Heart right ventricle (tissue), 16 donors: ENCODE measurements at regions not wholly inside any gene's neighbourhood (a gene's known extent, or its start where the extent isn't known, plus 50 kb on each side); places are given as distances from the start of the nearest gene placed in this dataset.

Experiments used
- ATAC-seq, 8 donors: fragments of 200-7000 bp; cut with Tn5 transposase; one replicate each; pipeline ENCODE4 v1.9.1; 2020; ENCODE audit warnings: mild to moderate bottlenecking in 8 of 8, moderate library complexity in 8 of 8, moderate number of reproducible peaks in 1 of 8
- DNase-seq, 2 donors: peaks; one replicate each; pipeline ENCODE4 v3.0.0-alpha.2; 2020
- H3K27ac ChIP-seq, 10 donors: fragments of 200-600 bp; sonication (generic) in 2 of 10; one replicate each; pipeline versions ENCODE4 v1.5.0 to v1.8.0; 2020 to 2022; ENCODE audit warnings: mild to moderate bottlenecking in 3 of 10
- H3K27me3 ChIP-seq, 7 donors: fragments of 200-600 bp; one replicate each; pipeline ENCODE4 v1.8.0; 2021 to 2022; ENCODE audit warnings: mild to moderate bottlenecking in 2 of 7
- H3K36me3 ChIP-seq, 9 donors: fragments of 200-600 bp; sonication (generic) in 1 of 9; one replicate each; pipeline versions ENCODE4 v1.5.0 to v1.8.0; 2020 to 2022; ENCODE audit warnings: mild to moderate bottlenecking in 2 of 9
- H3K4me1 ChIP-seq, 9 donors: fragments of 200-600 bp; sonication (generic) in 1 of 9; one replicate each; pipeline versions ENCODE4 v1.5.0 to v1.8.0; 2020 to 2022; ENCODE audit warnings: mild to moderate bottlenecking in 4 of 9
- H3K4me3 ChIP-seq, 10 donors: fragments of 200-600 bp; sonication (generic) in 2 of 10; one replicate each; pipeline versions ENCODE4 v1.5.0 to v1.8.0; 2020 to 2022; ENCODE audit warnings: mild to moderate bottlenecking in 7 of 10, moderate library complexity in 2 of 10
- H3K9me3 ChIP-seq, 11 donors: fragments of 200-600 bp in 10 of 11; sonication (generic) in 2 of 11; one replicate each; pipeline versions ENCODE4 v1.5.0 to v1.8.0; 2013 to 2022; ENCODE audit warnings: mild to moderate bottlenecking in 2 of 11, control low read depth in 1 of 11, moderate library complexity in 1 of 11
- WGBS, 2 donors: extraction: QIAGEN DNeasy Blood & Tissue Kit; methylation state at CpG; one replicate each; pipeline ENCODE4 v1.1.7; 2013; ENCODE audit warnings: inconsistent platforms in 1 of 2; 5-methylcytosine and 5-hydroxymethylcytosine counted together
- intact Hi-C, 10 donors: fragments of 100-400 bp; cut with DNase I; formaldehyde crosslinking; loops; one replicate each; pipeline versions ENCODE4 v1.11.1 to v1.14.2; 2022
- TF ChIP-seq, protein P1 (sequence below), 9 donors: fragments of 200-600 bp; sonication (generic) in 2 of 9; IDR thresholded peaks; one replicate each; pipeline versions ENCODE4 v1.5.0 to v1.8.0; 2021 to 2022; ENCODE audit warnings: antibody characterized with exemption in 9 of 9, mild to moderate bottlenecking in 5 of 9, moderate library complexity in 1 of 9
- donor health status: Arrhythmogenic right ventricular cardiomyopathy.
- donor health status: ischemic (EF 13 %, LVEDD 7.1; RV severe dilation, severe dysfunction).
- donor health status: healthy with polysubstance abuse.
- donor health status: DM: no; HTN: yes; CAD: no.
- donor health status: DM: no; HTN: no; CAD: no.
- donor health status: ischemic (EF 25% LVEDD 6.9; RV normal size, moderate dysfunction).
- donor health status: ischemic (EF 25% LVEDD 5.7; RV mildly dilated, moderate dysfunction).
- donor health status: healthy.
- donor health status: DM: yes; HTN: yes; CAD: no.
- donor health status: Ischemic cardiomyopathy.
- donor health status: ischemic (EF 35%, LVEDD 5.7; RV mildly dilated, moderate dysfunction).
- donor health status: nonischemic (EF 11% LVEDD 7.7; RV severe dilation, severe dysfunction).
- donor health status: DM: yes; HTN: yes; CAD: no.
- donor health status: PGD.
- donor health status: ischemic (EF 29% LVEDD 5.4; RV normal size, mild dysfunction).
- donor health status: nonischemic (EF 23%, LVEDD 6.1; RV moderate dilation, normal function).

DNA sequence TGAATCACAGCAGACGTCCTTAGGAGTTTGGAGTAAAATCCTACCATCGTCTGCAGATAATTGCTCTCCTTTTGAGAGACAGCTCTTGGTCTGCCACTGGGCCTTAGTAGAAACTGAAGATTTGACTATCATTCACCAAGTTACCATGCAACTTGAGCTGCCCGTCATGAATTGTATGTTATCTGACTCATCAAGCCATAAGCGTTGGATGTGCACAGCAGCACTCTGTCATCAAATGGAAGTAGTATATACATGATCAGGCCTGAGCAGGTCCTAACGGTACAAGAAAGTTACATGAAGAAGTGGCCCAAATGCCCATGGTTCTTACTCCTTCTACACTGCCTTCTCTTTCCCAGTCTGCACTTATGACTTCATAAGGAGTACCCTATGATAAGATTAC lies 317.8 kb downstream of the GPATCH2 start:
- Histone ChIP-seq H3K4me1 (no peaks in the 10 kb centered on the region), H3K4me3 (no peak overlapping the region), H3K27ac (no peak overlapping the region), H3K27me3 (no peaks in the 10 kb centered on the region), H3K36me3 (no peaks in the 10 kb centered on the region), H3K9me3 (no peaks in the 10 kb centered on the region)
- intact Hi-C loops = no loop called here
- ATAC-seq = no peak
- 84 to 91% methylated on average over 5 of the region's 5 CpGs for WGBS, 2 donors
- TF ChIP-seq, protein P1, sequence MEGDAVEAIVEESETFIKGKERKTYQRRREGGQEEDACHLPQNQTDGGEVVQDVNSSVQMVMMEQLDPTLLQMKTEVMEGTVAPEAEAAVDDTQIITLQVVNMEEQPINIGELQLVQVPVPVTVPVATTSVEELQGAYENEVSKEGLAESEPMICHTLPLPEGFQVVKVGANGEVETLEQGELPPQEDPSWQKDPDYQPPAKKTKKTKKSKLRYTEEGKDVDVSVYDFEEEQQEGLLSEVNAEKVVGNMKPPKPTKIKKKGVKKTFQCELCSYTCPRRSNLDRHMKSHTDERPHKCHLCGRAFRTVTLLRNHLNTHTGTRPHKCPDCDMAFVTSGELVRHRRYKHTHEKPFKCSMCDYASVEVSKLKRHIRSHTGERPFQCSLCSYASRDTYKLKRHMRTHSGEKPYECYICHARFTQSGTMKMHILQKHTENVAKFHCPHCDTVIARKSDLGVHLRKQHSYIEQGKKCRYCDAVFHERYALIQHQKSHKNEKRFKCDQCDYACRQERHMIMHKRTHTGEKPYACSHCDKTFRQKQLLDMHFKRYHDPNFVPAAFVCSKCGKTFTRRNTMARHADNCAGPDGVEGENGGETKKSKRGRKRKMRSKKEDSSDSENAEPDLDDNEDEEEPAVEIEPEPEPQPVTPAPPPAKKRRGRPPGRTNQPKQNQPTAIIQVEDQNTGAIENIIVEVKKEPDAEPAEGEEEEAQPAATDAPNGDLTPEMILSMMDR (IDR thresholded peaks at IDR 0.05) = no peak
- DNase-seq = no peak

DNA sequence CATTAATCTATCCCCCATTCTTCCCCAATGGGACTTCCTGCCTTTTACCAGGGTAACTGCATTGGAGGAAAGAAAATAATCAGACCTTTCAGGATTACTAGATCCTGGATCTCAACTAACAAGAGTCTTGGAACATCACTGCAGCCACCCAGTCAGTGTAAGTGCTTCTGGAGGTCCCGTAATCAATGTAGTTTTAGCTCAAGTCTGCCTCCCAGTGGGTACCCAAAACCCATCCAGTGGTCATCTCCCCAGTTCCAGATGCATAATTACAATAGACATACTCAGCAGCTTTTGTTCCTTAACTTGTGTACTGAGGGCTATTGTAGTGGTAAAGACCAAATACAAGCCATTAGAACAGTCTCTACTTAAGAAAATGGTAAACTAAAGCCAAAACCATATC lies 319.1 kb downstream of the GPATCH2 start:
- Histone ChIP-seq H3K4me3 (no peak overlapping the region), H3K9me3 (no peaks in the 10 kb centered on the region), H3K27ac (no peak overlapping the region), H3K36me3 (no peaks in the 10 kb centered on the region), H3K27me3 (no peaks in the 10 kb centered on the region), H3K4me1 (no peaks in the 10 kb centered on the region)
- WGBS, 2 donors = 30 to 51% methylated on average over 1 of the region's 1 CpG
- no peak for ATAC-seq
- intact Hi-C loops = no loop called here
- DNase-seq = no peak
- TF ChIP-seq, protein P1 (IDR thresholded peaks at IDR 0.05) = peak in 2 of 9 donors; percentile 15 to 20

GRCh38 chr1:217311269-217311668 lies 319.6 kb downstream of the GPATCH2 start:
- Histone ChIP-seq H3K4me3 (no peak overlapping the region), H3K9me3 (no peaks in the 10 kb centered on the region), H3K36me3 (no peaks in the 10 kb centered on the region), H3K27ac (no peak overlapping the region), H3K27me3 (no peaks in the 10 kb centered on the region), H3K4me1 (no peaks in the 10 kb centered on the region)
- intact Hi-C loops = no loop called here
- WGBS, 2 donors = 88 to 89% methylated on average over 2 of the region's 2 CpGs
- ATAC-seq = no peak
- no peak for DNase-seq
- TF ChIP-seq, protein P1 (IDR thresholded peaks at IDR 0.05) = no peak

GRCh38 chr1:217281332-217281731 lies 349.6 kb downstream of the GPATCH2 start:
- Histone ChIP-seq H3K4me3 (no peak overlapping the region), H3K27me3 (no peaks in the 10 kb centered on the region), H3K36me3 (no peaks in the 10 kb centered on the region), H3K9me3 (no peaks in the 10 kb centered on the region), H3K4me1 (no peaks in the 10 kb centered on the region), H3K27ac (no peak overlapping the region)
- TF ChIP-seq, protein P1 (IDR thresholded peaks at IDR 0.05) = no peak
- 37 to 48% methylated on average over 1 of the region's 1 CpG for WGBS, 2 donors
- intact Hi-C loops = no loop called here
- DNase-seq = no peak
- ATAC-seq = no peak
